Glomerular visceral epithelial cell (primary cell): ENCODE measurements at regions not wholly inside any gene's neighbourhood (a gene's known extent, or its start where the extent isn't known, plus 50 kb on each side); places are given as distances from the start of the nearest gene placed in this dataset.

Experiments
- DNase-seq: peaks from one replicate; pipeline ENCODE4 v3.0.0-alpha.2; 2016; ENCODE audit errors: extremely low spot score

- DNase-seq = no peak
Measured at GRCh38 chr5:93793159-93793781, 51.9 kb upstream of the POU5F2 start.

- DNase-seq = no peak
Measured at GRCh38 chr5:93791518-93791972, 50.1 kb upstream of the POU5F2 start.
